WI38 (cell line): ENCODE measurements at regions not wholly inside any gene's neighbourhood (a gene's known extent, or its start where the extent isn't known, plus 50 kb on each side); places are given as distances from the start of the nearest gene placed in this dataset.
A peak's percentile ranks its signal among the peaks of the same experiment; 100 is the strongest.

Source experiments
- H3K4me3 ChIP-seq: 2 replicates; pipeline ENCODE4 v1.5.1; 2011; ENCODE audit warnings: low read depth, mild to moderate bottlenecking, control low read depth, low read length
- TF ChIP-seq, protein P1 (sequence below): IDR thresholded peaks from 2 replicates; pipeline ENCODE4 v1.5.1; 2012; ENCODE audit warnings: low read depth, mild to moderate bottlenecking, control low read depth, low read length

- peak overlapping the region; percentile 27; the same call in 1 of the 2 replicates for H3K4me3 ChIP-seq
- TF ChIP-seq, protein P1, sequence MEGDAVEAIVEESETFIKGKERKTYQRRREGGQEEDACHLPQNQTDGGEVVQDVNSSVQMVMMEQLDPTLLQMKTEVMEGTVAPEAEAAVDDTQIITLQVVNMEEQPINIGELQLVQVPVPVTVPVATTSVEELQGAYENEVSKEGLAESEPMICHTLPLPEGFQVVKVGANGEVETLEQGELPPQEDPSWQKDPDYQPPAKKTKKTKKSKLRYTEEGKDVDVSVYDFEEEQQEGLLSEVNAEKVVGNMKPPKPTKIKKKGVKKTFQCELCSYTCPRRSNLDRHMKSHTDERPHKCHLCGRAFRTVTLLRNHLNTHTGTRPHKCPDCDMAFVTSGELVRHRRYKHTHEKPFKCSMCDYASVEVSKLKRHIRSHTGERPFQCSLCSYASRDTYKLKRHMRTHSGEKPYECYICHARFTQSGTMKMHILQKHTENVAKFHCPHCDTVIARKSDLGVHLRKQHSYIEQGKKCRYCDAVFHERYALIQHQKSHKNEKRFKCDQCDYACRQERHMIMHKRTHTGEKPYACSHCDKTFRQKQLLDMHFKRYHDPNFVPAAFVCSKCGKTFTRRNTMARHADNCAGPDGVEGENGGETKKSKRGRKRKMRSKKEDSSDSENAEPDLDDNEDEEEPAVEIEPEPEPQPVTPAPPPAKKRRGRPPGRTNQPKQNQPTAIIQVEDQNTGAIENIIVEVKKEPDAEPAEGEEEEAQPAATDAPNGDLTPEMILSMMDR: peak; percentile 77
Measured at GRCh38 chr13:104571161-104571892, 1505.1 kb upstream of the SLC10A2 start.

DNA sequence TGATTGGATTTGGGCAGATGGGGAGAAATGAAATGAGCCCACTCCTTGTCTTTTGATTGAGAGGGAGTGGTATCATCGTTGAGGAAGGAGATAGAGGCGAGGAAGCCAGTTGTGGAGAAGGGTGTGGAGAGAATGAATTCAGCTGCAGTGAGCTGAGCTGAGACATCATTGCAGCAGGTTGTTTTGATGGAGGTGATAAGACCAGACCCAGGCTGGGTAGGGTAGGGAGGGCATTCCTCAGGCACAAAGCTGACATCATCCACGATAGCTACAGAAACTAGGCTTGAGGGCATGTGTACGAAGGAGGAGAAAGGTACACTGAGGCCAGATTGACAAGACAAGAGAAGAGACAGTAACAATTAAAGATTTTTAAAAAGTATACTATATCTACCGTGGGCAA lies 1500.9 kb upstream of the SLC10A2 start:
- TF ChIP-seq, protein P1: no peak
- H3K4me3 ChIP-seq: no peak overlapping the region

DNA sequence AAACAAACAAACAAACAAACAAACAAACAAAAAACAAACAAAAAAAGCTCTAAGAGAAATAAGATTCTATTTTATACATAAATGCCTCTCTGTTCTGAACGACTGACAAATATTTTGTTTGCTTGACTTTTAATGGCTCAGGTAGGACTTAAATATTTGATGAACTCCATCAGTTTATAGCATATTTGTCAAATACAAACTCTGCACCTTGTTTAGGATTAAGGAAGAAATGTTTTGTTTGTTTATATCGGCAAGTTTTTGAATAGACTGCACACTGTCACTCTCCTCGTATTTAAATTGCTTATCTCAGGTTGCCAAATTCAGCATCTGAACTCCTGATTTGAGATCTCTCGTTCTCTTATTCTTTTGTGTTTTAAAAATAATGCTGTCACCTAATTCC lies 1499.7 kb upstream of the SLC10A2 start:
- TF ChIP-seq, protein P1: no peak
- H3K4me3 ChIP-seq: no peak overlapping the region

DNA sequence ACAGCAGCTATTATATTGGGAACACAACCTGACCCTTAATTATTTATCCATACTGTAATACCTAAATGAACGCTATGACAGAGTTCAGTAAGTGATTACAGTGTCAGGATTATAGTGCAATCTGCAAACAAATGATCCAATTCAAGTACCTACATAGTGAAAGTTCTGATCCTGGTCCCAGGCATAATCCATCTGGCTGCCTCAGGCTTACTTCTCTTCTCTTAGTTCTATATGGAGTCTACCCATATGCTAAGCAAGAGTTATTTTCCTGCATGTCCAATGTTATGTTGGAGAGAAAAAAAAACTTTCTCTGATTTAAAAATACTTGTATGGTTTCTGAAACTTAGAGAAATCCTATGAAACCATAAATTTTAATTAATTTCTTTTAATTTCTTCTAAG lies 1487.7 kb upstream of the SLC10A2 start:
- H3K4me3 ChIP-seq: no peak overlapping the region
- TF ChIP-seq, protein P1: no peak

- no peak overlapping the region for H3K4me3 ChIP-seq
- TF ChIP-seq, protein P1: no peak
Measured at GRCh38 chr13:104553186-104553585, 1487.0 kb upstream of the SLC10A2 start.

GRCh38 chr13:104534847-104535246 lies 1468.6 kb upstream of the SLC10A2 start:
- TF ChIP-seq, protein P1: no peak
- H3K4me3 ChIP-seq: no peak overlapping the region

DNA sequence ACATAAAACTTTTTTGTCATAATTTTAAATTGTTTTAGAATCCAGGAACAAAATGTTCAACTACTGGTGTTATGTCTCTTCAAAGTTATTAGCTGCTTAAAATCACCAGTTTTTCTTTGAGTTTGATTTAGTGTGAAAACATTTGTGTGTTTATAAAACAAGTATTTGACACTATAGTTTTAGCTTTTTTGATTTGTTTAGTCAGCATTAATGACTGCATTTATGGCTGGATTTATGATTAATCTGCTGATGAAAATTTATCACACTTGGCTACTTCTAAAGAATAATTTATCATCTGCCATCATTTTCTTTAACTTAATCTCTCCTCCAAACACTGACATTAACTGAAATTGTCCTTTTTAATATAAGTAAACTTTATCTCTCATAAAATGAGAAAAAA lies 1465.9 kb upstream of the SLC10A2 start:
- H3K4me3 ChIP-seq: no peak overlapping the region
- TF ChIP-seq, protein P1: no peak
